GM12878 (cell line): ENCODE measurements at regions not wholly inside any gene's neighbourhood (a gene's known extent, or its start where the extent isn't known, plus 50 kb on each side); places are given as distances from the start of the nearest gene placed in this dataset.

Experiments
- ATAC-seq: fragments of 200-7000 bp; cut with Tn5 transposase; 3 replicates; pipeline ENCODE4 v1.9.1; 2020; ENCODE audit warnings: mild to moderate bottlenecking, moderate library complexity
- BruUV-seq: library from RNA; stranded (reverse); fragments of 400-500 nt; replicated peaks from 2 replicates; lab custom pipeline; 2021; lab: Mats Ljungman, UMichigan
- CTCF ChIA-PET: fragments of 300-600 bp; sonication (Branson Sonifier 250); formaldehyde crosslinking; extraction: SDS; loops from one replicate; lab custom pipeline; 2021; ENCODE audit warnings: inconsistent platforms; lab: Yijun Ruan, JAX
- POLR2A ChIA-PET: fragments of 350-600 bp; formaldehyde crosslinking; extraction: SDS; loops from one replicate; lab custom pipeline; 2021; ENCODE audit warnings: inconsistent platforms; lab: Charles Lee
- RAD21 ChIA-PET: fragments of 300-600 bp; sonication (Branson Sonifier 250); formaldehyde crosslinking; loops from one replicate; lab custom pipeline; 2023; ENCODE audit warnings: antibody characterized with exemption; ENCODE audit not compliant: unreplicated experiment; lab: Charles Lee
- SMC1A ChIA-PET: fragments of 300-600 bp; sonication (Branson Sonifier 250); formaldehyde crosslinking; loops from one replicate; lab custom pipeline; 2023; ENCODE audit not compliant: unreplicated experiment, uncharacterized antibody; lab: Charles Lee
- DNase-seq: peaks from one replicate; pipeline ENCODE4 v3.0.0-alpha.2; 2011; ENCODE audit warnings: low read depth, low spot score
- FAIRE-seq: peaks from 3 replicates; lab custom pipeline; 2011; peaks lifted over from hg19 to GRCh38; lab: Jason Lieb, UNC
- H2AFZ ChIP-seq: 2 replicates; pipeline ENCODE4 v1.6.0; 2011; ENCODE audit warnings: low read depth, low read length, control low read depth; ENCODE audit not compliant: control insufficient read depth
- H3K27ac ChIP-seq: 2 replicates; pipeline ENCODE4 v1.5.1; 2011; ENCODE audit warnings: control low read depth; ENCODE audit not compliant: control insufficient read depth, insufficient read depth
- H3K27me3 ChIP-seq, 2 experiments: replicated peaks in 1 of 2; 2 replicates each; pipeline versions ENCODE4 v1.6.0 to v1.6.1; 2011; ENCODE audit warnings: low read length in 1 of 2; ENCODE audit not compliant: control insufficient read depth in 2 of 2, insufficient read depth in 2 of 2
- H3K36me3 ChIP-seq, 2 experiments: 2 replicates each; pipeline ENCODE4 v1.5.1; 2011; ENCODE audit warnings: low read length in 1 of 2; ENCODE audit not compliant: control insufficient read depth in 2 of 2, insufficient read depth in 2 of 2
- H3K4me1 ChIP-seq: 2 replicates; pipeline ENCODE4 v1.6.1; 2011; ENCODE audit warnings: mild to moderate bottlenecking, low read length, moderate library complexity, mixed read lengths; ENCODE audit not compliant: control insufficient read depth, insufficient read depth
- H3K4me2 ChIP-seq: 2 replicates; pipeline ENCODE4 v1.6.0; 2011; ENCODE audit warnings: control low read depth; ENCODE audit not compliant: control insufficient read depth, insufficient read depth
- H3K4me3 ChIP-seq: fragments of 200-600 bp; sonication (generic); 2 replicates; pipeline ENCODE4 v1.5.1; 2016
- H3K79me2 ChIP-seq: 2 replicates; pipeline ENCODE4 v1.6.0; 2011; ENCODE audit warnings: low read length; ENCODE audit not compliant: control insufficient read depth, insufficient read depth
- H3K9ac ChIP-seq: 2 replicates; pipeline ENCODE4 v1.8.0; 2011; ENCODE audit warnings: low read length, control low read depth, mixed read lengths; ENCODE audit not compliant: control insufficient read depth, insufficient read depth
- H3K9me3 ChIP-seq: replicated peaks from 3 replicates; pipeline ENCODE4 v1.5.1; 2011; ENCODE audit warnings: mild to moderate bottlenecking, low read length; ENCODE audit not compliant: control insufficient read depth, insufficient read depth
- H4K20me1 ChIP-seq: 2 replicates; pipeline ENCODE4 v1.6.0; 2011; ENCODE audit not compliant: control insufficient read depth, insufficient read depth
- FOXM1 ChIP-seq: IDR thresholded peaks from 2 replicates; pipeline ENCODE4 v1.6.1; 2012; ENCODE audit warnings: low read depth, mild to moderate bottlenecking, inconsistent platforms, low read length, moderate library complexity
- MXI1 ChIP-seq: fragments of 150-350 bp; IDR thresholded peaks from 2 replicates; pipeline ENCODE4 v1.6.1; 2011; ENCODE audit warnings: low read depth, mild to moderate bottlenecking, inconsistent platforms, low read length, improper control_type of control experiment
- NFIC ChIP-seq: IDR thresholded peaks from 2 replicates; pipeline ENCODE4 v1.6.1; 2012; ENCODE audit warnings: low read depth, mild to moderate bottlenecking, inconsistent platforms, low read length, moderate library complexity
- SMAD1 ChIP-seq: fragments of 450-650 bp; IDR thresholded peaks from 2 replicates; pipeline ENCODE4 v1.6.1; 2018; ENCODE audit warnings: mild to moderate bottlenecking, low read depth; ENCODE audit not compliant: partially characterized antibody
- SP1 ChIP-seq: IDR thresholded peaks from one replicate; pipeline ENCODE4 v1.6.1; 2011; ENCODE audit warnings: low read depth, low read length
- SPI1 ChIP-seq: IDR thresholded peaks from 2 replicates; pipeline ENCODE4 v1.6.1; 2011; ENCODE audit warnings: low read depth, mild to moderate bottlenecking, low read length, moderate library complexity, borderline replicate concordance; ENCODE audit not compliant: insufficient read depth
- SRF ChIP-seq, 2 experiments: IDR thresholded peaks; 2 replicates each; pipeline ENCODE4 v1.6.1; 2011; ENCODE audit warnings: low read depth in 2 of 2, low read length in 2 of 2, mild to moderate bottlenecking in 1 of 2, moderate library complexity in 1 of 2
- TARDBP ChIP-seq: IDR thresholded peaks from 2 replicates; pipeline ENCODE4 v1.6.1; 2016; ENCODE audit warnings: borderline replicate concordance
- TBL1XR1 ChIP-seq: IDR thresholded peaks from 2 replicates; pipeline ENCODE4 v1.6.1; 2012; ENCODE audit warnings: low read depth, low read length, improper control_type of control experiment
- ZNF207 ChIP-seq: fragments of 450-650 bp; IDR thresholded peaks from 2 replicates; pipeline ENCODE4 v1.6.1; 2014; ENCODE audit warnings: antibody characterized with exemption, mild to moderate bottlenecking, borderline replicate concordance
- WGBS: methylation state at CpG from one replicate; pipeline ENCODE4 v1.1.6; 2016; ENCODE audit warnings: low lambda C conversion rate; ENCODE audit not compliant: insufficient replicate concordance, insufficient coverage; ENCODE audit errors: missing lambda C conversion rate; 5-methylcytosine and 5-hydroxymethylcytosine counted together
- in situ Hi-C: fragments of 300-500 bp; cut with MboI; formaldehyde crosslinking; loops from 9 replicates; pipeline ENCODE4 v1.14.3; 2018; ENCODE audit warnings: mixed read lengths
- intact Hi-C: fragments of 100-400 bp; cut with micrococcal nuclease; formaldehyde crosslinking; loops from one replicate; pipeline ENCODE4 v1.14.2; 2022; ENCODE audit not compliant: unreplicated experiment
- TF ChIP-seq, protein P1 (sequence below): fragments of 450-650 bp; IDR thresholded peaks from 2 replicates; pipeline ENCODE4 v1.6.1; 2014; ENCODE audit warnings: mild to moderate bottlenecking

- POLR2A ChIA-PET, result no interaction called here
- H2AFZ ChIP-seq, result no peak overlapping the region
- no peaks in the 10 kb centered on the region for H4K20me1 ChIP-seq
- SMC1A ChIA-PET, result no interaction called here
- H3K79me2 ChIP-seq, result no peaks in the 10 kb centered on the region
- in situ Hi-C loops (no loop called here), intact Hi-C loops (no loop called here)
- H3K36me3 ChIP-seq, result no peaks in the 10 kb centered on the region
- no peaks in the 10 kb centered on the region for H3K9me3 ChIP-seq
- H3K27ac ChIP-seq, result no peak overlapping the region
- BruUV-seq, result no TSS peak
- CTCF ChIA-PET, result no interaction called here
- DNase-seq (no peak), ATAC-seq (no peak), FAIRE-seq (no peak)
- no peaks in the 10 kb centered on the region for H3K27me3 ChIP-seq
- 23% methylated on average over 2 of the region's 2 CpGs for WGBS
- H3K4me3 ChIP-seq, result no peak overlapping the region
- no peaks in the 10 kb centered on the region for H3K4me1 ChIP-seq
- RAD21 ChIA-PET, result no interaction called here
- H3K9ac ChIP-seq, result no peak overlapping the region
- no peak overlapping the region for H3K4me2 ChIP-seq
- TF ChIP-seq NFIC, result no peak
- no peak for TF ChIP-seq FOXM1
- TF ChIP-seq SPI1, result no peak
- TF ChIP-seq SMAD1, result no peak
- TF ChIP-seq, protein P1, sequence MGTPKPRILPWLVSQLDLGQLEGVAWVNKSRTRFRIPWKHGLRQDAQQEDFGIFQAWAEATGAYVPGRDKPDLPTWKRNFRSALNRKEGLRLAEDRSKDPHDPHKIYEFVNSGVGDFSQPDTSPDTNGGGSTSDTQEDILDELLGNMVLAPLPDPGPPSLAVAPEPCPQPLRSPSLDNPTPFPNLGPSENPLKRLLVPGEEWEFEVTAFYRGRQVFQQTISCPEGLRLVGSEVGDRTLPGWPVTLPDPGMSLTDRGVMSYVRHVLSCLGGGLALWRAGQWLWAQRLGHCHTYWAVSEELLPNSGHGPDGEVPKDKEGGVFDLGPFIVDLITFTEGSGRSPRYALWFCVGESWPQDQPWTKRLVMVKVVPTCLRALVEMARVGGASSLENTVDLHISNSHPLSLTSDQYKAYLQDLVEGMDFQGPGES, result no peak
- no peak for TF ChIP-seq SP1
- no peak for TF ChIP-seq ZNF207
- TF ChIP-seq MXI1, result no peak
- TF ChIP-seq SRF (IDR thresholded peaks at IDR 0.05; ENCODE audit: low read depth in 2 of 2, low read length in 2 of 2), result no peak
- no peak for TF ChIP-seq TBL1XR1
- no peak for TF ChIP-seq TARDBP
These were observed 937.2 kb upstream of the FLRT2 start for GRCh38 chr14:84592770-84593169.
